ENCODE measurements at regions not wholly inside any gene's neighbourhood (a gene's known extent, or its start where the extent isn't known, plus 50 kb on each side); places are given as distances from the start of the nearest gene placed in this dataset.

DNA sequence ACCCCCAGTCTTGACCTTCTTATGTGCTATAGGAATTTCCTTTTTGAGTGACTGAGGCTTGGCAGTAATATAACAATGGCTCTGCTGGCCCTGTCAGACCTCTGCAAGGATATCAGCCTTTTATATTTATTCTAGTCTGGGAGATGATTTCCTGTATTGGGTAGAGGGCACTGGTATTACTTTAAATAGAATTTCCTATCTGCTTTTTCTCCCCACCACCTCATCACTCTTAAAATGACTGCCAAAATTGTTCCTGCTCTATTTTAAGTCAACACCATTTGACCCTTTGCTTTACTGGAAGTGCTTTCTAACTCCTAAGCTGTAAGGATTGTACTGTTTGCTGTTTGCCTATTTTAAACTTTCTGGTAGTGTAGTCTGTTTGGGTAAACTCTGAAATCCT lies 658.4 kb upstream of the FSHR start:
- H3K18ac ChIP-seq (ENCODE audit: low read depth in 1 of 2, low read length in 2 of 2), result no peak overlapping the region
- H4K91ac ChIP-seq (ENCODE audit: low read length), result no peak overlapping the region
- no peak overlapping the region for H3K23ac ChIP-seq (ENCODE audit: low read length in 2 of 2)
- no peak overlapping the region for H3K14ac ChIP-seq (ENCODE audit: low read length in 2 of 2)
- H2AFZ ChIP-seq (ENCODE audit: low read depth, low read length), result no peak overlapping the region
- H3K27me3 ChIP-seq (ENCODE audit: control insufficient read depth in 1 of 2, insufficient read depth in 1 of 2, low read length in 2 of 2), result no peaks in the 10 kb centered on the region
- H3K4ac ChIP-seq (ENCODE audit: low read depth in 1 of 2, low read length in 2 of 2), result no peak overlapping the region
- H3K36me3 ChIP-seq (ENCODE audit: control insufficient read depth in 1 of 2, insufficient read depth in 2 of 2, low read depth in 1 of 2, low read length in 2 of 2), result no peaks in the 10 kb centered on the region
- H2BK12ac ChIP-seq (ENCODE audit: low read length in 2 of 2), result no peak overlapping the region
- H3K27ac ChIP-seq (ENCODE audit: low read length, poor library complexity, severe bottlenecking), result no peak overlapping the region
- no peak overlapping the region for H3K4me2 ChIP-seq (ENCODE audit: low read length, poor library complexity, severe bottlenecking)
- no peak overlapping the region for H2BK120ac ChIP-seq (ENCODE audit: low read depth, low read length)
- no peaks in the 10 kb centered on the region for H3K79me1 ChIP-seq (replicated peaks; ENCODE audit: low read length, poor library complexity, severe bottlenecking)
- no peak overlapping the region for H2AK5ac ChIP-seq (ENCODE audit: low read length, severe bottlenecking)
- no peak overlapping the region for H2BK5ac ChIP-seq (ENCODE audit: low read depth, low read length, poor library complexity, severe bottlenecking)
- no peak overlapping the region for H3K9ac ChIP-seq (ENCODE audit: low read length)
- H2BK15ac ChIP-seq (ENCODE audit: low read depth, poor library complexity, severe bottlenecking), result no peak overlapping the region
- no peak for DNase-seq
- H3K9me3 ChIP-seq (ENCODE audit: control insufficient read depth, low read length), result no peaks in the 10 kb centered on the region
- H3K4me3 ChIP-seq (ENCODE audit: insufficient read depth in 1 of 2, low read depth in 1 of 2, low read length in 2 of 2), result no peak overlapping the region
- H4K8ac ChIP-seq (ENCODE audit: low read length), result no peak overlapping the region
- H3K4me1 ChIP-seq (ENCODE audit: control insufficient read depth, insufficient read depth, low read depth, low read length), result no peaks in the 10 kb centered on the region

DNA sequence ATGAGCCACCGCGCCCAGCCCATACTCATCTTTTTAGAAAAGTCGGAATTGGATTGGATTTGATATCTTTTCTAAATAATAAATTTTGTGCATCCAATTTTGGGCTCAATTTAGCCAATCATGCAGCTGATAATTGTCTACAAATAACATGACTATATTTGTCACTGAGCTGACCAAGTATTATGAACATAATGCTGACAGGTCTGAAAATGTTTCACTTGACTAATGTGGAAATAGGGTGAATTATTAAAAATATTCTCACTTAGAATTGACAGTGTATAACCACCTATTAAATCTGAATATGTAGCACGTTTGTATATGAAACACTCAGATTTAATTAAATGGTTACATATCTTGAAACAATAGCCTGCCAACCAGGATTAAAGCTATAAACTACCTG lies 657.2 kb upstream of the FSHR start:
- Histone ChIP-seq H3K18ac (ENCODE audit: low read depth in 1 of 2, low read length in 2 of 2) (no peak overlapping the region), H3K9ac (ENCODE audit: low read length) (no peak overlapping the region), H4K8ac (ENCODE audit: low read length) (no peak overlapping the region), H2AK5ac (ENCODE audit: low read length, severe bottlenecking) (no peak overlapping the region), H3K36me3 (ENCODE audit: control insufficient read depth in 1 of 2, insufficient read depth in 2 of 2, low read depth in 1 of 2, low read length in 2 of 2) (no peaks in the 10 kb centered on the region), H4K91ac (ENCODE audit: low read length) (no peak overlapping the region), H2BK15ac (ENCODE audit: low read depth, poor library complexity, severe bottlenecking) (no peak overlapping the region), H2BK120ac (ENCODE audit: low read depth, low read length) (no peak overlapping the region), H3K9me3 (ENCODE audit: control insufficient read depth, low read length) (no peaks in the 10 kb centered on the region), H3K14ac (ENCODE audit: low read length in 2 of 2) (no peak overlapping the region), H2AFZ (ENCODE audit: low read depth, low read length) (no peak overlapping the region), H3K79me1 (replicated peaks; ENCODE audit: low read length, poor library complexity, severe bottlenecking) (no peaks in the 10 kb centered on the region), H2BK12ac (ENCODE audit: low read length in 2 of 2) (no peak overlapping the region), H3K4me3 (ENCODE audit: insufficient read depth in 1 of 2, low read depth in 1 of 2, low read length in 2 of 2) (no peak overlapping the region), H3K23ac (ENCODE audit: low read length in 2 of 2) (no peak overlapping the region), H2BK5ac (ENCODE audit: low read depth, low read length, poor library complexity, severe bottlenecking) (no peak overlapping the region), H3K4me1 (ENCODE audit: control insufficient read depth, insufficient read depth, low read depth, low read length) (no peaks in the 10 kb centered on the region), H3K27me3 (ENCODE audit: control insufficient read depth in 1 of 2, insufficient read depth in 1 of 2, low read length in 2 of 2) (no peaks in the 10 kb centered on the region), H3K4ac (ENCODE audit: low read depth in 1 of 2, low read length in 2 of 2) (no peak overlapping the region), H3K27ac (ENCODE audit: low read length, poor library complexity, severe bottlenecking) (no peak overlapping the region), H3K4me2 (ENCODE audit: low read length, poor library complexity, severe bottlenecking) (no peak overlapping the region)
- DNase-seq, result no peak
- WGBS, result no CpG with 5 or more reads among the region's 4 CpGs

DNA sequence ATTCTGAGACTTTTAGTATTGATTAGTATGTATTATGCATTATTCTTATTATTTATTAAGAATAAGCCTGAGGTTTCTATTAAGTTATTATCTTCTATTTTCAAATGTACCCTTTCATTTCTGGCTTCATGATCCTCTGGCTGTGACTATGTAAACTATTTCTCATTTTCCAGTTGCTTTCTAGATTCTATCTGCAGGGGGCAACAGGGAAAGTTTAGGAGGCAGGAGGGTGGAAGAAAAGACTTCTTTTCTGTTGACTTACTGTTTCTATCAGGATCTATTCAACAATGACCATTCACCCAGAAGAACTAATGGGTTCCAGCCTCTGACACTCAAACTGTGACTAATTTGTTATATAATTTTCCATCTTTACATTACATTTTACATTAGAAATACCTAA lies 653.4 kb upstream of the FSHR start:
- Histone ChIP-seq H2AK5ac (ENCODE audit: low read length, severe bottlenecking) (no peak overlapping the region), H3K14ac (ENCODE audit: low read length in 2 of 2) (no peak overlapping the region), H2BK12ac (ENCODE audit: low read length in 2 of 2) (no peak overlapping the region), H3K9me3 (ENCODE audit: control insufficient read depth, low read length) (peaks cover 3% of the 10 kb centered on the region), H2AFZ (ENCODE audit: low read depth, low read length) (no peak overlapping the region), H4K8ac (ENCODE audit: low read length) (no peak overlapping the region), H2BK120ac (ENCODE audit: low read depth, low read length) (no peak overlapping the region), H3K18ac (ENCODE audit: low read depth in 1 of 2, low read length in 2 of 2) (no peak overlapping the region), H3K23ac (ENCODE audit: low read length in 2 of 2) (no peak overlapping the region), H4K91ac (ENCODE audit: low read length) (no peak overlapping the region), H2BK15ac (ENCODE audit: low read depth, poor library complexity, severe bottlenecking) (no peak overlapping the region), H3K4me2 (ENCODE audit: low read length, poor library complexity, severe bottlenecking) (no peak overlapping the region), H3K4ac (ENCODE audit: low read depth in 1 of 2, low read length in 2 of 2) (no peak overlapping the region), H2BK5ac (ENCODE audit: low read depth, low read length, poor library complexity, severe bottlenecking) (no peak overlapping the region), H3K27ac (ENCODE audit: low read length, poor library complexity, severe bottlenecking) (no peak overlapping the region), H3K4me1 (ENCODE audit: control insufficient read depth, insufficient read depth, low read depth, low read length) (no peaks in the 10 kb centered on the region), H3K4me3 (ENCODE audit: insufficient read depth in 1 of 2, low read depth in 1 of 2, low read length in 2 of 2) (no peak overlapping the region), H3K27me3 (ENCODE audit: control insufficient read depth in 1 of 2, insufficient read depth in 1 of 2, low read length in 2 of 2) (no peaks in the 10 kb centered on the region), H3K79me1 (replicated peaks; ENCODE audit: low read length, poor library complexity, severe bottlenecking) (no peaks in the 10 kb centered on the region), H3K36me3 (ENCODE audit: control insufficient read depth in 1 of 2, insufficient read depth in 2 of 2, low read depth in 1 of 2, low read length in 2 of 2) (no peaks in the 10 kb centered on the region), H3K9ac (ENCODE audit: low read length) (no peak overlapping the region)
- no peak for DNase-seq

DNA sequence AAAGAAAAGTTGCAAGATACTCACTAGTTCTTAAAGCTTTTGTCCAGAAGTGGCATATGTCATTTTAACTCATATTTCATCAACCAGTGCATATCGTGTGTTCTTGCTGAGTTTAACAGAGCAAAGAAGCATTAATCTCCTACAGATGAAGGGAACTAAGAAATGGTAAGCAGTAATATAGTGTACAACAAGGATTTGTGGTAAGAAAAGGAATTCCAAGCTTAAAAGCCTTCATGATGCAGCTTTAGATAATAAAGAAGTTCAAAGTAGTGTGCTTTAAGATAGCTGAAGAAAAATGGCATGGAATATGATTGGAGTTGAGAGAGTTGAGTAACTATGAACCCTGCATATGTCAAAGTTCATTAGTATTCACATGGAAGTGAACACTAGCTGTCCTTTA lies 649.8 kb upstream of the FSHR start:
- Histone ChIP-seq H3K9me3 (ENCODE audit: control insufficient read depth, low read length) (peaks cover 10% of the 10 kb centered on the region), H2BK15ac (ENCODE audit: low read depth, poor library complexity, severe bottlenecking) (no peak overlapping the region), H3K4ac (ENCODE audit: low read depth in 1 of 2, low read length in 2 of 2) (no peak overlapping the region), H3K27me3 (ENCODE audit: control insufficient read depth in 1 of 2, insufficient read depth in 1 of 2, low read length in 2 of 2) (no peaks in the 10 kb centered on the region), H3K4me2 (ENCODE audit: low read length, poor library complexity, severe bottlenecking) (no peak overlapping the region), H3K14ac (ENCODE audit: low read length in 2 of 2) (no peak overlapping the region), H3K23ac (ENCODE audit: low read length in 2 of 2) (no peak overlapping the region), H3K27ac (ENCODE audit: low read length, poor library complexity, severe bottlenecking) (no peak overlapping the region), H2AK5ac (ENCODE audit: low read length, severe bottlenecking) (no peak overlapping the region), H3K79me1 (replicated peaks; ENCODE audit: low read length, poor library complexity, severe bottlenecking) (no peaks in the 10 kb centered on the region), H2BK12ac (ENCODE audit: low read length in 2 of 2) (no peak overlapping the region), H2BK5ac (ENCODE audit: low read depth, low read length, poor library complexity, severe bottlenecking) (no peak overlapping the region), H3K4me1 (ENCODE audit: control insufficient read depth, insufficient read depth, low read depth, low read length) (no peaks in the 10 kb centered on the region), H3K36me3 (ENCODE audit: control insufficient read depth in 1 of 2, insufficient read depth in 2 of 2, low read depth in 1 of 2, low read length in 2 of 2) (no peaks in the 10 kb centered on the region), H4K8ac (ENCODE audit: low read length) (no peak overlapping the region), H3K9ac (ENCODE audit: low read length) (no peak overlapping the region), H3K4me3 (ENCODE audit: insufficient read depth in 1 of 2, low read depth in 1 of 2, low read length in 2 of 2) (no peak overlapping the region), H4K91ac (ENCODE audit: low read length) (no peak overlapping the region), H3K18ac (ENCODE audit: low read depth in 1 of 2, low read length in 2 of 2) (no peak overlapping the region), H2AFZ (ENCODE audit: low read depth, low read length) (no peak overlapping the region), H2BK120ac (ENCODE audit: low read depth, low read length) (no peak overlapping the region)
- no peak for DNase-seq
- WGBS, result 78% methylated on average over 1 of the region's 1 CpG

Measured in mesenchymal stem cell (in vitro differentiated cells and primary cell).